Stomach (tissue), 8 donors: ENCODE measurements at regions not wholly inside any gene's neighbourhood (a gene's known extent, or its start where the extent isn't known, plus 50 kb on each side); places are given as distances from the start of the nearest gene placed in this dataset.
"Not testable (repeated sequence)": the region's sequence is repeated elsewhere in the genome, so short reads cannot be mapped to it uniquely, and the experiment has no call there.

Experiments used
- DNase-seq, 2 donors: peaks; one replicate each; pipeline versions ENCODE4 v3.0.0 to v3.0.0-alpha.2; 2013 to 2019
- H3K27ac ChIP-seq, 5 donors: fragments of 200-600 bp in 4 of 5; sonication (generic) in 4 of 5; one replicate each; pipeline ENCODE4 v1.5.1; 2013 to 2019; ENCODE audit warnings: mild to moderate bottlenecking in 1 of 5, moderate library complexity in 1 of 5
- H3K27me3 ChIP-seq, 3 donors: fragments of 200-600 bp; sonication (generic); one replicate each; pipeline ENCODE4 v1.5.1; 2017 to 2019; ENCODE audit warnings: mixed run types in 1 of 3
- H3K36me3 ChIP-seq, 4 donors: fragments of 200-600 bp; sonication (generic); 1 replicate in 3 of 4; 2 replicates in 1 of 4; pipeline ENCODE4 v1.5.1; 2016 to 2019
- H3K4me1 ChIP-seq, 4 donors: fragments of 200-600 bp; sonication (generic); one replicate each; pipeline ENCODE4 v1.5.1; 2016 to 2019
- H3K4me3 ChIP-seq, 4 donors: fragments of 200-600 bp; sonication (generic) in 3 of 4; one replicate each; pipeline ENCODE4 v1.5.1; 2016 to 2019; ENCODE audit warnings: mild to moderate bottlenecking in 1 of 4
- H3K9me3 ChIP-seq, 4 donors: fragments of 200-600 bp; sonication (generic); one replicate each; pipeline ENCODE4 v1.5.1; 2016 to 2019
- CTCF ChIP-seq, 7 experiments: fragments of 450-650 bp in 4 of 7; fragments of 200-600 bp in 3 of 7; sonication (generic) in 3 of 7; IDR thresholded peaks; one replicate each; pipeline ENCODE4 v1.5.1; 2016 to 2019; ENCODE audit warnings: antibody characterized with exemption in 7 of 7, control low read depth in 2 of 7, mild to moderate bottlenecking in 1 of 7
- EP300 ChIP-seq: sonication (generic); formaldehyde crosslinking; IDR thresholded peaks from one replicate; pipeline ENCODE4 v1.6.1; 2017; ENCODE audit warnings: antibody characterized with exemption
- POLR2A ChIP-seq, 4 donors: fragments of 450-650 bp; IDR thresholded peaks; one replicate each; pipeline ENCODE4 v1.6.1; 2016; ENCODE audit warnings: antibody characterized with exemption in 4 of 4, control low read depth in 2 of 4, mild to moderate bottlenecking in 1 of 4, moderate library complexity in 1 of 4
- POLR2AphosphoS5 ChIP-seq, 3 donors: sonication (generic); formaldehyde crosslinking; IDR thresholded peaks; one replicate each; pipeline ENCODE4 v1.6.1; 2016; ENCODE audit warnings: antibody characterized with exemption in 3 of 3
- WGBS, 5 donors: extraction: QIAGEN DNeasy Blood & Tissue Kit in 3 of 5; methylation state at CpG; one replicate each; pipeline versions ENCODE4 v1.1.5 to v1.1.7; 2013 to 2018; 5-methylcytosine and 5-hydroxymethylcytosine counted together
- intact Hi-C: fragments of 100-400 bp; cut with DNase I; formaldehyde crosslinking; loops from one replicate; pipeline ENCODE4 v1.15.1; 2023; ENCODE audit warnings: low total_unique reads
- donor health status: healthy with polysubstance abuse.
- donor health status: Bipolar disorder and iron deficiency.
- donor health status: healthy.

GRCh38 chr6:86487660-86488221 is 449.6 kb upstream of the HTR1E start:
- intact Hi-C loops = no loop called here
- 91 to 98% (median 93%) methylated on average over 2 of the region's 2 CpGs for WGBS, 5 donors
- no peaks in the 10 kb centered on the region for H3K4me1 ChIP-seq
- H3K27ac ChIP-seq = no peak overlapping the region
- no peak overlapping the region for H3K4me3 ChIP-seq
- peaks cover 0 to 7% (median 2%) of the 10 kb centered on the region in 4 donors for H3K9me3 ChIP-seq
- no peaks in the 10 kb centered on the region for H3K36me3 ChIP-seq
- DNase-seq = no peak
- TF ChIP-seq EP300 (no peak), POLR2AphosphoS5 (IDR thresholded peaks at IDR 0.05) (no peak), CTCF (IDR thresholded peaks at IDR 0.05) (no peak), POLR2A (IDR thresholded peaks at IDR 0.05) (no peak)
- no peaks in the 10 kb centered on the region for H3K27me3 ChIP-seq

DNA sequence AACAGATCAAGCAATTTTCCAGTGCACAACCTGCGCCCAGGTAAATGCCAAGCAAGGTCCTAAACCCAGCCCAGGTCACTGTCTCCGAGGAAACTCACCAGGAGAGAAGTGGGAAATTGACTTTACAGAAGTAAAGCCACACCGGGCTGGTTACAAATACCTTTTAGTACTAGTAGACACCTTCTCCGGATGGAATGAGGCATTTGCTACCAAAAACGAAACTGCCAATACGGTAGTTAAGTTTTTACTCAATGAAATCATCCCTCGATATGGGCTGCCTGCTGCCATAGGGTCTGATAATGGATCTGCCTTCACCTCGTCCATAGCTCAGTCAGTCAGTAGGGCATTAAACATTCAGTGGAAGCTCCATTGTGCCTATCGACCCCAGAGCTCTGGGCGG is 459.0 kb upstream of the HTR1E start:
- intact Hi-C loops, H3K4me3 ChIP-seq, H3K27ac ChIP-seq: not testable (repeated sequence)

DNA sequence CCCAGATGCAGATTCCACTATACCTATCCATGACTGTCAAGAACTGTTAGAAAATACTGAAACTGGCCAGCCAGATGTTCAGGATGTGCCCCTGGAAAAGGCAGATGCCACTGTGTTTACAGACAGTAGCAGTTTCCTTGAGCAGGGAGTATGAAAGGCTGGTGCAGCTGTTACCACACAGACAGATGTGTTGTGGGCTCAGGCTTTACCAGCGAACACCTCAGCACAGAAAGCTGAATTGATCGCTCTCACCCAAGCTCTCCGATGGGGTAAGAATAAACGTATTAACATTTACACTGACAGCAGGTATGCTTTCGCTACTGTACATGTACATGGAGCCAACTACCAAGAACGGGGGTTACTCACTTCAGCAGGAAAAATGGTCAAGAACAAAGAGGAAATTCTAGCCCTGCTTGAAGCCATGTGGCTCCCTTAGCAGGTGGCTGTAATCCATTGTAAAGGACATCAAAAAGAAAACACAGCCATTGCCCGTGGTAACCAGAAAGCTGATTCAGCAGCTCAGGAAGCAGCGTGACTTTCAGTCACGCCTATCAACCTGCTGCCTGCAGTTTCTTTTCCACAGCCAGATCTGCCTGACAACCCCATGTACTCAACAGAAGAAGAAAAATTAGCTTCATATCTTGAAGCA is 459.7 kb upstream of the HTR1E start:
- no peaks in the 10 kb centered on the region for H3K4me1 ChIP-seq
- 39 to 59% (median 48%) methylated on average over 9 of the region's 9 CpGs for WGBS, 5 donors
- H3K36me3 ChIP-seq = no peaks in the 10 kb centered on the region
- TF ChIP-seq POLR2A (IDR thresholded peaks at IDR 0.05) (no peak), EP300 (no peak), CTCF (IDR thresholded peaks at IDR 0.05) (no peak), POLR2AphosphoS5 (IDR thresholded peaks at IDR 0.05) (no peak)
- H3K27me3 ChIP-seq = no peaks in the 10 kb centered on the region
- no peak overlapping the region for H3K4me3 ChIP-seq
- no peaks in the 10 kb centered on the region for H3K9me3 ChIP-seq
- H3K27ac ChIP-seq = no peak overlapping the region
- DNase-seq = peak in 1 of 2 donors; percentile 79
- intact Hi-C loops = no loop called here

More for the DNA sequence above, 459.0 kb upstream of the HTR1E start:
- not testable (repeated sequence) for H3K9me3 ChIP-seq, H3K4me1 ChIP-seq, DNase-seq, H3K36me3 ChIP-seq, H3K27me3 ChIP-seq
- 83 to 91% (median 86%) methylated on average over 10 of the region's 10 CpGs for WGBS, 5 donors

- Histone ChIP-seq H3K27ac (no peak overlapping the region), H3K36me3 (no peaks in the 10 kb centered on the region), H3K4me3 (no peak overlapping the region), H3K4me1 (no peaks in the 10 kb centered on the region), H3K27me3 (no peaks in the 10 kb centered on the region), H3K9me3 (no peaks in the 10 kb centered on the region)
- intact Hi-C loops = no loop called here
- no peak for DNase-seq
- WGBS, 5 donors = 56 to 80% (median 68%) methylated on average over 4 of the region's 4 CpGs
- TF ChIP-seq POLR2AphosphoS5 (IDR thresholded peaks at IDR 0.05) (no peak), CTCF (IDR thresholded peaks at IDR 0.05) (no peak), EP300 (no peak), POLR2A (IDR thresholded peaks at IDR 0.05) (no peak)
Observed at GRCh38 chr6:86476311-86476710, 461.0 kb upstream of the HTR1E start.

DNA sequence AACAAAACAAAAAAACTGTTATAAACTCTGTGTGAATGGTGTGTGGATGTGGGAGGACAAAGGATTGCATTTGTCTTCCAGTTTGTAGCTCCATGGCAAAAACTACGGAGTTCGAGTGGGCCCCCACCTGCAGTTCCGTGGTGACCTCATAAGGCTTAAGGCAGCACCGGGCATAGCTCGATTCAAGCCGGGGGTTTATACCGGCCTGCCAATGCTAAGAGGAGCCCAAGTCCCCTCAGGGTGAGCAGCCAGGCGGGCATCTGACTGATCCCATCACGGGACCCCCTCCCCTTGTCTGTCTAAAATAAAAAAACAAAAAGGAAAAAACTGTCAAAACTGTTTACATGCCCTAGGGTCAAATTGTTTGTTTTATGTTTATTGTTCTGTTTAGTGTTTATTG is 463.2 kb upstream of the HTR1E start:
- Histone ChIP-seq H3K9me3 (no peaks in the 10 kb centered on the region), H3K36me3 (no peaks in the 10 kb centered on the region), H3K4me1 (no peaks in the 10 kb centered on the region), H3K4me3 (no peak overlapping the region), H3K27ac (no peak overlapping the region), H3K27me3 (no peaks in the 10 kb centered on the region)
- TF ChIP-seq POLR2AphosphoS5 (IDR thresholded peaks at IDR 0.05) = no peak
- TF ChIP-seq EP300 = no peak
- no peak for TF ChIP-seq CTCF (IDR thresholded peaks at IDR 0.05)
- no peak for TF ChIP-seq POLR2A (IDR thresholded peaks at IDR 0.05)
- 84 to 91% (median 89%) methylated on average over 9 of the region's 9 CpGs for WGBS, 5 donors
- no peak for DNase-seq
- intact Hi-C loops = no loop called here
